Stomach (tissue), 8 donors: ENCODE measurements at regions not wholly inside any gene's neighbourhood (a gene's known extent, or its start where the extent isn't known, plus 50 kb on each side); places are given as distances from the start of the nearest gene placed in this dataset.

Experiments used
- DNase-seq, 2 donors: peaks; one replicate each; pipeline versions ENCODE4 v3.0.0 to v3.0.0-alpha.2; 2013 to 2019
- H3K27ac ChIP-seq, 5 donors: fragments of 200-600 bp in 4 of 5; sonication (generic) in 4 of 5; one replicate each; pipeline ENCODE4 v1.5.1; 2013 to 2019; ENCODE audit warnings: mild to moderate bottlenecking in 1 of 5, moderate library complexity in 1 of 5
- H3K27me3 ChIP-seq, 3 donors: fragments of 200-600 bp; sonication (generic); one replicate each; pipeline ENCODE4 v1.5.1; 2017 to 2019; ENCODE audit warnings: mixed run types in 1 of 3
- H3K36me3 ChIP-seq, 4 donors: fragments of 200-600 bp; sonication (generic); 1 replicate in 3 of 4; 2 replicates in 1 of 4; pipeline ENCODE4 v1.5.1; 2016 to 2019
- H3K4me1 ChIP-seq, 4 donors: fragments of 200-600 bp; sonication (generic); one replicate each; pipeline ENCODE4 v1.5.1; 2016 to 2019
- H3K4me3 ChIP-seq, 4 donors: fragments of 200-600 bp; sonication (generic) in 3 of 4; one replicate each; pipeline ENCODE4 v1.5.1; 2016 to 2019; ENCODE audit warnings: mild to moderate bottlenecking in 1 of 4
- H3K9me3 ChIP-seq, 4 donors: fragments of 200-600 bp; sonication (generic); one replicate each; pipeline ENCODE4 v1.5.1; 2016 to 2019
- CTCF ChIP-seq, 7 experiments: fragments of 450-650 bp in 4 of 7; fragments of 200-600 bp in 3 of 7; sonication (generic) in 3 of 7; IDR thresholded peaks; one replicate each; pipeline ENCODE4 v1.5.1; 2016 to 2019; ENCODE audit warnings: antibody characterized with exemption in 7 of 7, control low read depth in 2 of 7, mild to moderate bottlenecking in 1 of 7
- EP300 ChIP-seq: sonication (generic); formaldehyde crosslinking; IDR thresholded peaks from one replicate; pipeline ENCODE4 v1.6.1; 2017; ENCODE audit warnings: antibody characterized with exemption
- POLR2A ChIP-seq, 4 donors: fragments of 450-650 bp; IDR thresholded peaks; one replicate each; pipeline ENCODE4 v1.6.1; 2016; ENCODE audit warnings: antibody characterized with exemption in 4 of 4, control low read depth in 2 of 4, mild to moderate bottlenecking in 1 of 4, moderate library complexity in 1 of 4
- POLR2AphosphoS5 ChIP-seq, 3 donors: sonication (generic); formaldehyde crosslinking; IDR thresholded peaks; one replicate each; pipeline ENCODE4 v1.6.1; 2016; ENCODE audit warnings: antibody characterized with exemption in 3 of 3
- WGBS, 5 donors: extraction: QIAGEN DNeasy Blood & Tissue Kit in 3 of 5; methylation state at CpG; one replicate each; pipeline versions ENCODE4 v1.1.5 to v1.1.7; 2013 to 2018; 5-methylcytosine and 5-hydroxymethylcytosine counted together
- intact Hi-C: fragments of 100-400 bp; cut with DNase I; formaldehyde crosslinking; loops from one replicate; pipeline ENCODE4 v1.15.1; 2023; ENCODE audit warnings: low total_unique reads
- donor health status: healthy with polysubstance abuse.
- donor health status: Bipolar disorder and iron deficiency.
- donor health status: healthy.

DNA sequence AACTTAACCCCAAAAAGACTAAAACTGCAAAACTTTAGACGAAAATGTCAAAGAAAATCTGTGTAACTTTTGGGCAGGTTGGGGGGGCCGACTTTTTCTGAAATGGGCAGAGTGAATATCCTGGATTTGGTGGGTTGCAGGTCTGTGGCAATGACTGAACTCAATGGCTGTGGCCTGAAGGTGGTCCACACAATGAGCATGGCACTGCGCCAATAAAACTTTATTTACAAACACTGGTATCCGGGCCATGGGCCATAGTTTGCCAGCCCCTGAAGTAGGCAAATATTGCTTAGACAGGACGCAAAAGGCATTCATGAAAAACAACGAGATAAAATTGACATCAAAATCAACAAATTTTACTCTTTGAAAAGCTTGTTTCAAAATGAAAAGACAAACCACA, 66.2 kb downstream of the RTP5 start:
- DNase-seq, result peak in 1 of 2 donors; percentile 15
- no peaks in the 10 kb centered on the region for H3K36me3 ChIP-seq
- no peaks in the 10 kb centered on the region for H3K9me3 ChIP-seq
- intact Hi-C loops, result no loop called here
- 87 to 94% (median 91%) methylated on average over 6 of the region's 6 CpGs for WGBS, 5 donors
- no peak overlapping the region for H3K27ac ChIP-seq
- peaks cover 0 to 19% (median 7%) of the 10 kb centered on the region in 4 donors for H3K4me1 ChIP-seq
- TF ChIP-seq POLR2AphosphoS5 (IDR thresholded peaks at IDR 0.05) (no peak), EP300 (no peak), CTCF (IDR thresholded peaks at IDR 0.05) (no peak)
- H3K27me3 ChIP-seq, result peaks cover 0 to 7% (median 0%) of the 10 kb centered on the region in 3 donors
- H3K4me3 ChIP-seq, result no peak overlapping the region

DNA sequence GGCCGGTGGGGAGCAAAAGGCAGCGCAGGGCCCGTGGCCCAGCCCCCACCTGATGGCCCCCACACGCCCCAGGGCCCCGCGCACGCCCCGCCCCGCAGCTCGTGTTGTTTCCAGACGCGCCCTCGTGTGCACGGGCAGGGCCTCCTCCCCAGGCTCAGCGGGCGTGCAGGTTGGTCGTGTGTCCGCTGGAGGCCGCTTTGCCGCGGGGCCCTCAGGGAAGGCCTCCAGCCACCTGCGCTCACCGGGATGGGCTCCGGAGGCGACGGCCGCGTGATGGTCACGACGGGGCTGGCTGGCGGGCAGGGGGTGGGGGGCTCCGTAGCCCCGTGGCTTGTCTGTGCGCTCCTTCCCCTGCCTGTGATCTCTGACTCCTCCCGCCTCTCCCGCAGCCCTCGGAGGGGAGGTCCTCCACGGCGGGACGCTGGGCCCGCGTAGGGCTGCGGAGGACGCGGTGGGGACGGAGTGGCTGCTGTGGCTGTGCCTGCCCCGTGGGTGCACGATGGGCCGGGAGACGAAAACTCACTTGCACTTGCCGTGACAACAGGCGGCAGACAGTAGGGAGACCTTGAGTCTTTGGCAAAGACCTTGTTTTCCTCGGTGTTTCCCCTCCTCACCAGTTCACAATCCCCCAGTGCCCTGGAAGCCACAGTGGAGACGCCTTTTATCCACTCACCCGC, 67.1 kb downstream of the RTP5 start:
- TF ChIP-seq CTCF (IDR thresholded peaks at IDR 0.05) (no peak), POLR2AphosphoS5 (IDR thresholded peaks at IDR 0.05) (no peak), POLR2A (IDR thresholded peaks at IDR 0.05) (no peak), EP300 (no peak)

DNA sequence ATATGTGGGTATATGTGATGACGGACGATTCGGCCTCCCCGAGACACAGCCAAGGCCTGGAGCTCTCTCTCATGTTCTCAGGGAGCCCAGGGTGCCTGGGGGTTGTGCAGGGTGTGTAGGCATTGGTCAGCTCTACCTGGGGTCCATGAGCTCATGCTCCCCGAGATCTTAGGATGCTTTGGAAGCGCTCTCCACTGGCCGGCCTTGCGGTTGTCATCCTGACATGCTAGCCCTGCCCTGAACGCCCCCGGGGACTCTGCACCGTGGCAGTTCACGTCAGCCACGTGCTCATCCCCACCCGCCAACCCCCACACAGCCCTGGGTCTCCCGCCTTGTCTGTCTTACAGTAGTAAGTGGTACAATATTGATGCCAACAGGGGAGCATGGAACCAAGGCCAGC, 67.8 kb downstream of the RTP5 start:
- peak in 1 of 2 donors; percentile 18 for DNase-seq
- no peak for TF ChIP-seq POLR2A (IDR thresholded peaks at IDR 0.05)
- no peak for TF ChIP-seq CTCF (IDR thresholded peaks at IDR 0.05)
- no peak for TF ChIP-seq EP300
- no peak for TF ChIP-seq POLR2AphosphoS5 (IDR thresholded peaks at IDR 0.05)
- intact Hi-C loops, result no loop called here

More for the DNA sequence above, 67.1 kb downstream of the RTP5 start:
- Histone ChIP-seq H3K4me1 (peaks cover 0 to 19% (median 7%) of the 10 kb centered on the region in 4 donors), H3K27ac (no peak overlapping the region), H3K36me3 (no peaks in the 10 kb centered on the region), H3K4me3 (no peak overlapping the region), H3K9me3 (no peaks in the 10 kb centered on the region), H3K27me3 (peaks cover 0 to 7% (median 0%) of the 10 kb centered on the region in 3 donors)
- DNase-seq, result peak; percentile 22
- intact Hi-C loops, result no loop called here
- 61 to 83% (median 66%) methylated on average over 25 to 55 of the region's 55 CpGs for WGBS, 5 donors

GRCh38 chr2:241939541-241939940, 70.0 kb downstream of the RTP5 start:
- Histone ChIP-seq H3K4me1 (no peaks in the 10 kb centered on the region), H3K36me3 (no peaks in the 10 kb centered on the region), H3K9me3 (no peaks in the 10 kb centered on the region), H3K4me3 (no peak overlapping the region), H3K27me3 (peaks cover 0 to 7% (median 0%) of the 10 kb centered on the region in 3 donors), H3K27ac (no peak overlapping the region)
- DNase-seq, result no peak
- intact Hi-C loops, result no loop called here
- 79 to 84% (median 81%) methylated on average over 6 to 7 of the region's 7 CpGs for WGBS, 5 donors
- TF ChIP-seq POLR2AphosphoS5 (IDR thresholded peaks at IDR 0.05) (no peak), EP300 (no peak), CTCF (IDR thresholded peaks at IDR 0.05) (no peak), POLR2A (IDR thresholded peaks at IDR 0.05) (no peak)

More for the DNA sequence above, 67.8 kb downstream of the RTP5 start:
- Histone ChIP-seq H3K27me3 (peaks cover 0 to 7% (median 0%) of the 10 kb centered on the region in 3 donors), H3K4me1 (peaks cover 0 to 19% (median 7%) of the 10 kb centered on the region in 4 donors), H3K4me3 (no peak overlapping the region), H3K36me3 (no peaks in the 10 kb centered on the region), H3K27ac (no peak overlapping the region), H3K9me3 (no peaks in the 10 kb centered on the region)
- 91 to 96% (median 93%) methylated on average over 9 to 15 of the region's 15 CpGs for WGBS, 5 donors
